MCF 10A (cell line): ENCODE measurements at regions not wholly inside any gene's neighbourhood (a gene's known extent, or its start where the extent isn't known, plus 50 kb on each side); places are given as distances from the start of the nearest gene placed in this dataset.

Source experiments
- BruUV-seq: library from RNA; stranded (reverse); fragments of 400-500 nt; replicated peaks from 2 replicates; lab custom pipeline; 2021; lab: Mats Ljungman, UMichigan
- CTCF ChIA-PET: fragments of 300-600 bp; sonication (Branson Sonifier 250); formaldehyde crosslinking; extraction: SDS; loops from one replicate; lab custom pipeline; 2021; ENCODE audit warnings: antibody characterized with exemption, inconsistent platforms; lab: Yijun Ruan, JAX
- POLR2A ChIA-PET: fragments of 300-600, 350-650 bp; sonication (Branson Sonifier 250); formaldehyde crosslinking; extraction: SDS; loops from one replicate; lab custom pipeline; 2020; ENCODE audit warnings: antibody characterized with exemption, inconsistent platforms; lab: Yijun Ruan, JAX
- DNase-seq: peaks from one replicate; pipeline ENCODE4 v3.0.0-alpha.2; 2018; ENCODE audit not compliant: unreplicated experiment
- H3K27ac Mint-ChIP-seq: one replicate; pipeline ENCODE4 v1.8.0; 2022; ENCODE audit warnings: mild to moderate bottlenecking, low read depth, mixed read lengths; ENCODE audit not compliant: unreplicated experiment
- H3K27me3 Mint-ChIP-seq: one replicate; pipeline ENCODE4 v1.8.0; 2022; ENCODE audit warnings: mixed read lengths; ENCODE audit not compliant: insufficient read depth, unreplicated experiment
- H3K36me3 Mint-ChIP-seq: one replicate; pipeline ENCODE4 v1.8.0; 2022; ENCODE audit warnings: mild to moderate bottlenecking, moderate library complexity, mixed read lengths; ENCODE audit not compliant: insufficient read depth, unreplicated experiment
- H3K4me1 Mint-ChIP-seq: one replicate; pipeline ENCODE4 v1.8.0; 2022; ENCODE audit warnings: mixed read lengths; ENCODE audit not compliant: insufficient read depth, unreplicated experiment
- H3K4me3 Mint-ChIP-seq: one replicate; pipeline ENCODE4 v1.8.0; 2022; ENCODE audit warnings: mild to moderate bottlenecking, moderate library complexity, mixed read lengths; ENCODE audit not compliant: unreplicated experiment
- H3K9me3 Mint-ChIP-seq: one replicate; pipeline ENCODE4 v1.8.0; 2022; ENCODE audit warnings: mixed read lengths; ENCODE audit not compliant: unreplicated experiment
- intact Hi-C: fragments of 100-400 bp; cut with micrococcal nuclease; formaldehyde crosslinking; loops from 2 replicates; pipeline ENCODE4 v1.14.1; 2022
- TF ChIP-seq, protein P1 (sequence below): fragments of 200-600 bp; IDR thresholded peaks from one replicate; pipeline ENCODE4 v1.8.0; 2022; ENCODE audit warnings: antibody characterized with exemption, mild to moderate bottlenecking; ENCODE audit not compliant: unreplicated experiment

DNA sequence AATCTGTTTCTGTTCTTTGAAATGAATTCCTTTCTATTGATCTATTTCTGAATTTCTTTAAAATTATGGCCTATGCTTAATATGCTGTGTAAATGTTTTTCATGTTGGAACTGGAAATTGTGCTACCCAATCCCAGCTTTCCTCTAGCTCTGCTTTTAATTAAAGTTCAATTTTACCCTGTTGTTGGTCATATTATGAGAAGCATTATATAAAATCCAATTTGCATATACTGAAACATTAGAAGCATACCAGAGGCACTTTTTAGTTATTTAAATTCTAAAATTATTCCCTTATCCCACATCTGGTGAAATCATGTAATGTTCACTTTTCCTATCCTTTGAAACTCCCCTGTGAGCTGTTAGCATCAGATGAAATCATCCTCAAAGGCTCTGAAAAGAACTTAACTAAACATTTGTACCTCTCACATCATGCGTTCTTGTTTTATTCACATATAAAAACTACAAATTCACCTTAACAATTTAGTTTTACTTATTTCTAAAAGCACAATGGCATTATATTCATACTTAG is 160.6 kb upstream of the COL21A1 start:
- Mint-ChIP-seq H3K9me3 (no peaks in the 10 kb centered on the region), H3K4me1 (no peaks in the 10 kb centered on the region), H3K27me3 (no peaks in the 10 kb centered on the region), H3K4me3 (no peak overlapping the region), H3K27ac (no peak overlapping the region), H3K36me3 (no peaks in the 10 kb centered on the region)
- TF ChIP-seq, protein P1, sequence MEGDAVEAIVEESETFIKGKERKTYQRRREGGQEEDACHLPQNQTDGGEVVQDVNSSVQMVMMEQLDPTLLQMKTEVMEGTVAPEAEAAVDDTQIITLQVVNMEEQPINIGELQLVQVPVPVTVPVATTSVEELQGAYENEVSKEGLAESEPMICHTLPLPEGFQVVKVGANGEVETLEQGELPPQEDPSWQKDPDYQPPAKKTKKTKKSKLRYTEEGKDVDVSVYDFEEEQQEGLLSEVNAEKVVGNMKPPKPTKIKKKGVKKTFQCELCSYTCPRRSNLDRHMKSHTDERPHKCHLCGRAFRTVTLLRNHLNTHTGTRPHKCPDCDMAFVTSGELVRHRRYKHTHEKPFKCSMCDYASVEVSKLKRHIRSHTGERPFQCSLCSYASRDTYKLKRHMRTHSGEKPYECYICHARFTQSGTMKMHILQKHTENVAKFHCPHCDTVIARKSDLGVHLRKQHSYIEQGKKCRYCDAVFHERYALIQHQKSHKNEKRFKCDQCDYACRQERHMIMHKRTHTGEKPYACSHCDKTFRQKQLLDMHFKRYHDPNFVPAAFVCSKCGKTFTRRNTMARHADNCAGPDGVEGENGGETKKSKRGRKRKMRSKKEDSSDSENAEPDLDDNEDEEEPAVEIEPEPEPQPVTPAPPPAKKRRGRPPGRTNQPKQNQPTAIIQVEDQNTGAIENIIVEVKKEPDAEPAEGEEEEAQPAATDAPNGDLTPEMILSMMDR, result no peak
- intact Hi-C loops, result no loop called here
- no peak for DNase-seq
- CTCF ChIA-PET, result interaction anchor here (1.4 kb wide), 1 partner anchor 37 kb away, joined by 4 read pairs; no protein-coding TSS in a partner anchor
- POLR2A ChIA-PET, result no interaction called here
- BruUV-seq, result no TSS peak

DNA sequence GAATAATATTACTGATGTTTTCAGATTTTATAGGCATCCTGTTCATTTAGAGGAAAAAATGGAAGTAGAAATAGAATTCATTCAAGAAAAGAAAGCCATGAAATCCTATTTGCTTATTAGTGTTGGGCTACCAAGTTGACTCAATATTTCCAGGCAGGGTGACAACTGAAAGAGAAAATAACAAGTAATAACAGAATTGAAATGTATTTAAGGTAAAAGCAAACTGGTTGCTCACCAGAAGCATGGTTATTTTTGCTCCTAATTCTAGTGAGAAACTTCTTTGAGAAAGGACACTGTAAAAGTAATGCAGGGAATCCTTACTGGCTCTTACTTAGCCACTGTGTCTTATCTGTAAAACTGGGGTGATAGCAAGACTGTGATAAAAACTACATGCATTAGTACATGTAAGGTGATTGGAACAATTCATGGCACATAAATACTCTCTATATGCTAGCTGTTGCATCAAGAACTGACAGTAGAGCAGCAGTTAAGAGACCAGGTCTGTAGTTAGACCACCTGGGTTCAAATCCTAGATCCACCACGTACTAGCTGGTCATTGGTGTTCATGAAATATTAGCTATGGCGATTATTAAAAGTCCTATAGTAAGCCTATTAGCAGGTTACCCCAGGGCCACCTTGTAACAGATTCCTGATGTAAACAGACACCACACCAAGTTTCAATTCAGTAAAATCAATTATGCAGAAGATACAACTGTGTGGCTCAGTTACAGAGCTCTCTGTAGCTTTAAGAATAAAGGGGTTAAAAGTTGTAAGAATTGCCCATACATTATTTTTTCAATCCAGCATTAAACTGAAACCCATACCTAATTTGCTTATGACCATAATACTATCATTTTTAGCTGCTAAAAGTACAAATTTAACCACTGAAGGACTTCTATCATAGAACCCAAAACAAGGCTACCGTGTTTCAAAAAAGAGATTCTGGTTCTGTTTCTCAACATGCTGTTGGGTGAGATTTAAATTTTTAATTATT is 159.2 kb upstream of the COL21A1 start:
- H3K36me3 Mint-ChIP-seq, result no peaks in the 10 kb centered on the region
- no peak overlapping the region for H3K4me3 Mint-ChIP-seq
- no peaks in the 10 kb centered on the region for H3K27me3 Mint-ChIP-seq
- no peak for DNase-seq
- TF ChIP-seq, protein P1, result no peak
- ChIA-PET CTCF (interaction anchor here (1.4 kb wide), 1 partner anchor 36 kb away, joined by 4 read pairs; no protein-coding TSS in a partner anchor), POLR2A (interaction anchor here (0.6 to 0.9 kb wide), 4 partner anchors 11 to 675 kb away, joined by 3 read pairs; no protein-coding TSS in a partner anchor)
- H3K27ac Mint-ChIP-seq, result no peak overlapping the region
- intact Hi-C loops, result no loop called here
- no TSS peak for BruUV-seq
- peaks cover 9% of the 10 kb centered on the region for H3K9me3 Mint-ChIP-seq
- H3K4me1 Mint-ChIP-seq, result no peaks in the 10 kb centered on the region

DNA sequence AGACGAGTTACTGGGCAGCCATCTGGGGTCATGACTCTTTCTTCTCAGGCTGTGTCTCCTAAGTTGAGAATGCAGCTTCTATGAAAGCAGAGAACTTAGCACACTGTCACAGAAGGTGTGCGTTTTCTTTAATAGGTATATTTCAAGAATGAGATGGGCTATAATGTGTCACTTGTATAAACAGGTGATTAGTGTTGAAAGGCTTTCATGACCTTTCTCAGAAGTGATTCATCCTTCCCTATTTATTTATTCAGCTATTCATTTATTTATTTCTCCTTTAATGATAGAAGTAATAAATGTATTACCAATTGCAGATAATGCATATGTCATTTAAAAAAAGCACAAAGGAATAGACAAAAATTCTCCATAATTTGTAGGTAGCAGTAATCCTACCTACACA is 157.2 kb upstream of the COL21A1 start:
- Mint-ChIP-seq H3K27me3 (no peaks in the 10 kb centered on the region), H3K4me3 (no peak overlapping the region), H3K9me3 (peaks cover 24% of the 10 kb centered on the region), H3K4me1 (no peaks in the 10 kb centered on the region), H3K36me3 (peaks cover 7% of the 10 kb centered on the region), H3K27ac (no peak overlapping the region)
- TF ChIP-seq, protein P1, result no peak
- DNase-seq, result no peak
- ChIA-PET POLR2A (interaction anchor here (1.0 kb wide), 1 partner anchor 11 kb away, joined by 4 read pairs; no protein-coding TSS in a partner anchor), CTCF (no interaction called here)
- intact Hi-C loops, result no loop called here
- BruUV-seq, result no TSS peak

DNA sequence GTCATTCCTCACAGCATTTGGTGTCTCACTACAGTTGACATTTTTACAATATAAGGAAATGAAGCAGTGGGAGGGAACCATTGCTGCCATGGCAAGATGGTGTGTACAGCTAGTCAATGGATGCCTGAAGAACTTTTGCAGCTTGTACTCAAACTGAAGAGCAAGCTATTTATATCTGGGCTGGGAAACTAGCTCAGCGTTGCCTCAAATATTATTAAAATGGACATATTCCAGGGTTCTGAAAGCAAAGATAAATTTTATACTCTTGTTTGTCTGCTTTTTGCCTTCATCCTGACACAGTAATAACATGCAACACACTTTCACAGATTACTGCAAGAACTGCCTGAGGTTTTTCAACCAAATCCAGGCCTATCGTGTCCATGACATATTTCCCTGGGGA is 156.4 kb upstream of the COL21A1 start:
- Mint-ChIP-seq H3K36me3 (peaks cover 7% of the 10 kb centered on the region), H3K4me3 (no peak overlapping the region), H3K27me3 (no peaks in the 10 kb centered on the region), H3K9me3 (peaks cover 24% of the 10 kb centered on the region), H3K27ac (no peak overlapping the region), H3K4me1 (no peaks in the 10 kb centered on the region)
- TF ChIP-seq, protein P1, result no peak
- intact Hi-C loops, result no loop called here
- POLR2A ChIA-PET, result no interaction called here
- no TSS peak for BruUV-seq
- CTCF ChIA-PET, result no interaction called here
- no peak for DNase-seq
